SK-N-MC (cell line): ENCODE measurements at regions not wholly inside any gene's neighbourhood (a gene's known extent, or its start where the extent isn't known, plus 50 kb on each side); places are given as distances from the start of the nearest gene placed in this dataset.

ENCODE experiments used
- DNase-seq: peaks from one replicate; pipeline ENCODE4 v3.0.0-alpha.2; 2011; ENCODE audit warnings: low read depth, low spot score
- H3K27ac ChIP-seq: fragments of 200-600 bp; sonication (generic); 2 replicates; pipeline ENCODE4 v1.5.1; 2016; ENCODE audit warnings: mixed run types
- H3K36me3 ChIP-seq: fragments of 200-600 bp; sonication (generic); 2 replicates; pipeline ENCODE4 v1.6.1; 2017; ENCODE audit warnings: antibody characterized with exemption, low read length, mixed read lengths; ENCODE audit not compliant: insufficient read depth
- H3K4me3 ChIP-seq: fragments of 200-600 bp; sonication (generic); 2 replicates; pipeline ENCODE4 v1.5.1; 2016
- H3K9ac ChIP-seq: fragments of 200-600 bp; sonication (generic); 2 replicates; pipeline ENCODE4 v1.8.0; 2017; ENCODE audit warnings: mixed run types, mixed read lengths; ENCODE audit not compliant: insufficient read length
- H3K9me3 ChIP-seq: fragments of 200-600 bp; sonication (generic); 2 replicates; pipeline ENCODE4 v1.6.1; 2017; ENCODE audit warnings: low read depth, mild to moderate bottlenecking, antibody characterized with exemption, low read length, moderate library complexity, mixed read lengths
- EZH2 ChIP-seq: fragments of 200-600 bp; sonication (generic); IDR thresholded peaks from one replicate; pipeline ENCODE4 v1.6.1; 2017; ENCODE audit warnings: antibody characterized with exemption
- FOXP2 ChIP-seq: optimal IDR thresholded peaks from 2 replicates; pipeline ENCODE3; 2011; ENCODE audit warnings: mild to moderate bottlenecking, moderate library complexity; ENCODE audit not compliant: insufficient read depth; ENCODE audit errors: extremely low read length, control extremely low read depth
- POLR2AphosphoS5 ChIP-seq: IDR thresholded peaks from 2 replicates; pipeline ENCODE4 v1.6.1; 2012; ENCODE audit warnings: mild to moderate bottlenecking, low read depth, low read length, borderline replicate concordance

GRCh38 chr7:155878674-155879073 is 66.4 kb upstream of the SHH start:
- no peaks in the 10 kb centered on the region for H3K9me3 ChIP-seq
- no peak for TF ChIP-seq POLR2AphosphoS5
- TF ChIP-seq EZH2: no peak
- DNase-seq: no peak
- H3K36me3 ChIP-seq: no peaks in the 10 kb centered on the region
- no peak overlapping the region for H3K9ac ChIP-seq
- no peak overlapping the region for H3K27ac ChIP-seq
- no peak overlapping the region for H3K4me3 ChIP-seq

- Histone ChIP-seq H3K9ac (no peak overlapping the region), H3K4me3 (no peak overlapping the region), H3K36me3 (no peaks in the 10 kb centered on the region), H3K27ac (no peak overlapping the region), H3K9me3 (no peaks in the 10 kb centered on the region)
- no peak for TF ChIP-seq EZH2
- TF ChIP-seq FOXP2: no peak
- no peak for TF ChIP-seq POLR2AphosphoS5
- DNase-seq: no peak
Observed at GRCh38 chr7:155878250-155878649, 66.0 kb upstream of the SHH start.

- DNase-seq: no peak
- TF ChIP-seq FOXP2: no peak
- no peak for TF ChIP-seq POLR2AphosphoS5
- TF ChIP-seq EZH2: no peak
- no peaks in the 10 kb centered on the region for H3K36me3 ChIP-seq
Observed at GRCh38 chr7:155877167-155877566, 64.9 kb upstream of the SHH start.

GRCh38 chr7:155874411-155874810 is 62.1 kb upstream of the SHH start:
- Histone ChIP-seq H3K9ac (no peak overlapping the region), H3K4me3 (no peak overlapping the region), H3K27ac (no peak overlapping the region), H3K36me3 (no peaks in the 10 kb centered on the region), H3K9me3 (no peaks in the 10 kb centered on the region)
- TF ChIP-seq FOXP2 (no peak), EZH2 (no peak), POLR2AphosphoS5 (no peak)
- no peak for DNase-seq

More at GRCh38 chr7:155877167-155877566, 64.9 kb upstream of the SHH start:
- Histone ChIP-seq H3K27ac (no peak overlapping the region), H3K9me3 (no peaks in the 10 kb centered on the region), H3K4me3 (no peak overlapping the region), H3K9ac (no peak overlapping the region)

GRCh38 chr7:155874010-155874409 is 61.7 kb upstream of the SHH start:
- TF ChIP-seq FOXP2: no peak
- TF ChIP-seq EZH2: no peak
- TF ChIP-seq POLR2AphosphoS5: no peak
- no peak overlapping the region for H3K4me3 ChIP-seq
- no peak overlapping the region for H3K27ac ChIP-seq
- no peaks in the 10 kb centered on the region for H3K9me3 ChIP-seq
- no peaks in the 10 kb centered on the region for H3K36me3 ChIP-seq
- DNase-seq: no peak
- no peak overlapping the region for H3K9ac ChIP-seq

GRCh38 chr7:155872678-155873369 is 60.6 kb upstream of the SHH start:
- no peaks in the 10 kb centered on the region for H3K36me3 ChIP-seq
- no peak overlapping the region for H3K4me3 ChIP-seq
- H3K27ac ChIP-seq: no peak overlapping the region
- TF ChIP-seq EZH2 (no peak), FOXP2 (no peak), POLR2AphosphoS5 (no peak)
- no peaks in the 10 kb centered on the region for H3K9me3 ChIP-seq
- no peak overlapping the region for H3K9ac ChIP-seq
- DNase-seq: no peak

- no peak for DNase-seq
- TF ChIP-seq EZH2 (no peak), POLR2AphosphoS5 (no peak), FOXP2 (no peak)
- Histone ChIP-seq H3K9me3 (no peaks in the 10 kb centered on the region), H3K9ac (no peak overlapping the region), H3K27ac (no peak overlapping the region), H3K36me3 (no peaks in the 10 kb centered on the region), H3K4me3 (no peak overlapping the region)
Observed at GRCh38 chr7:155871211-155871610, 58.9 kb upstream of the SHH start.

- DNase-seq: no peak
- TF ChIP-seq EZH2: no peak
- no peak for TF ChIP-seq FOXP2
- no peak for TF ChIP-seq POLR2AphosphoS5
Observed at GRCh38 chr7:155870334-155871180, 58.3 kb upstream of the SHH start.

More at GRCh38 chr7:155870334-155871180, 58.3 kb upstream of the SHH start:
- no peak overlapping the region for H3K4me3 ChIP-seq
- no peaks in the 10 kb centered on the region for H3K9me3 ChIP-seq
- no peaks in the 10 kb centered on the region for H3K36me3 ChIP-seq
- H3K27ac ChIP-seq: no peak overlapping the region
- no peak overlapping the region for H3K9ac ChIP-seq
